ENCODE measurements at regions not wholly inside any gene's neighbourhood (a gene's known extent, or its start where the extent isn't known, plus 50 kb on each side); places are given as distances from the start of the nearest gene placed in this dataset.
"Not testable (repeated sequence)": the region's sequence is repeated elsewhere in the genome, so short reads cannot be mapped to it uniquely, and the experiment has no call there.

DNA sequence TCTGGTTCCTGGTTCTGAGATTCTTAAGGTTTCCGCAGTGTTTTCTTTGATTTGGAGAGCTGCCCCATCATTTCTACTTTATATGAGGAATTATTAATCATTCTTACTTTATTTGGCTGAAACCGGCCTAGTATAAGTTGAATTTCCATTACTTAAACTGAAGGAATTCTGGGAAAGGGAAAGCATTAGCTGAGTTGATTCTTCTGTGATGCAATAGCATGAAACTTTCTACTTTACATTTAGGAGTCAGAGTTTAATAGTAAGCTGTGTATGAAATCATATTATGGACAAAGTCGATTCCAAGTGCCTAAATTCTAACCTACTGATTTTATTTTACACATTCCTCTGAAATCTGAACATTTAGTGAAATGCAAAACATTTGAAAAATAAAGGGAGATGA is 1269.7 kb upstream of the ZEB2 start:
- no peak for DNase-seq (ENCODE audit: low read depth in 4 of 4, low spot score in 1 of 4)

DNA sequence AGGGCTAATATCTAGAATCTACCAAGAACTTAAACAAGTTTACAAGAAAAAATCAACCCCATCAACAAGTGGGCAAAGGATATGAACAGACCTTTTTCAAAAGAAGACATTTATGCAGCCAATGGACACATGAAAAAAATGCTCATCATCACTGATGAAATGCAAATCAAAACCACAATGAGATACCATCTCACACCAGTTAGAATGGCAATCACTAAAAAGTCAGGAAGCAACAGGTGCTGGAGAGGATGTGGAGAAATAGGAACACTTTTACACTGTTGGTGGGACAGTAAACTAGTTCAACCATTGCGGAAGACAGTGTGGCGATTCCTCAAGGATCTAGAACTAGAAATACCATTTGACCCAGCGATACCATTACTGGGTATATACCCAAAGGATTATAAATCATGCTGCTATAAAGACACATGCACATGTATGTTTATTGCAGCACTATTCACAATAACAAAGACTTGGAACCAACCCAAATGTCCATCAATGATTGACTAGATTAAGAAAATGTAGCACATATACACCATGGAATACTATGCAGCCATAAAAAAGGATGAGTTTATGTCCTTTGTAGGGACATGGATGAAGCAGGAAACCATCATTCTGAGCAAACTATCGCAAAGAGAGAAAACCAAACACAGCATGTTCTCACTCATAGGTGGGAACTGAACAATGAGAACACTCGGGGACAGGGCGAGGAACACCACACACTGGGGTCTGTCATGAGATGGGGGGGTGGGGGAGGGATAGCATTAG is 1267.9 kb upstream of the ZEB2 start:
- DNase-seq (ENCODE audit: low read depth in 4 of 4, low spot score in 1 of 4): not testable (repeated sequence)

DNA sequence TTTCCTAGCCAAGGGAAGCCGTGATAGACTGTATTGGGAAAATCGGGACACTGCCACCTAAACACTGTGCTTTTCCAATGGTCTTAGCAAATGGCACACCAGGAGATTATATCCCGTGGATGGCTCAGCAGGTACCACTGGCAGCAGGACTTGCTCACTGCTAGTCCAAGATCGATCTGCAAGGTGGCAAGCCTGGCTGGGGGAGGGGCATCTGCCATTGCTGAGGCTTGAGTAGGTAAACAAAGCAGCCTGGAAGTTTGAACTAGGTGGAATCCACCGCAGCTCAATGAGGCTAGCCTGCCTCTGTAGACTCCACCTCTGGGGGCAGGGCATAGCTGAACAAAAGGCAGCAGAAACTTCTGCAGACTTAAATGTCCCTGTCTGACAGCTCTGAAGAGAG is 1262.7 kb upstream of the ZEB2 start:
- DNase-seq (ENCODE audit: low read depth in 4 of 4, low spot score in 1 of 4): not testable (repeated sequence)

DNA sequence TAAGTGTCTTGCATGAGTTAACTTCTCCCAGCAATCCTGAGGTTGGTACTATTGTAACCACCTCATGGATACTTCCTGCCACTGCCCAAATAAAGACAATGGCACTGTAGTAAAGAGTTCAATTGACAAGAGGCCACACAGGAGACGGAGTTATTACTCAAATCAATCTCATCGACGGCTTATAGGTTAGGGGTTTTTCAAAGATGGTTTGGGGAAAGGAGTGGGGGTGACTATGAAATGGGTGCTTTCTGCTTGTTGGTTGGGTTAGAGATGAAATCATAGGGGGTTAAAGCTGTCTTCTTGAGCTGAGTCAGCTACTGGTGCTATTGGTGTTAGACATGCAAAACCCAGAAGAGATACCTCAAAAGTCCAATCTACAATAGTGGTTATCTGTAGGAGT is 1258.0 kb upstream of the ZEB2 start:
- no peak for DNase-seq (ENCODE audit: low read depth in 4 of 4, low spot score in 1 of 4)

DNA sequence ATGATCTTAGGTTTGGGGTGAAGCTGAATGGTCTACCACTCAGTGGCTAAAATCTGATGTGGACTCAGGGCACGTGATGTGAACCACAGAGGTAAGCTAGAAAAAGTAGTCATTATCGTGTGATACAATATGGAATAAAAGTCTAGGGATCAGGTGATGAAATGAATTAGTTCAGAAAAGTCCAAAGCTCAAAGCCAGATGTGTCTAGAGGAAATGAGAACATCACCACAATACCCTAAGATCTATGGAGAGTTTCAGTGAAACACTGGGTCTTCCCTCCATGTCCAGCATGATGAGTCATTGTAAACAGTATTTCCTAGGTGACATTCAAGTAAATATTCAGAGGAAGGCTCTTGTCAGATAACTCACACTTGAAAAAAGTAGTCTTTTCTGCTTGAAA is 1257.4 kb upstream of the ZEB2 start:
- no peak for DNase-seq (ENCODE audit: low read depth in 4 of 4, low spot score in 1 of 4)

DNA sequence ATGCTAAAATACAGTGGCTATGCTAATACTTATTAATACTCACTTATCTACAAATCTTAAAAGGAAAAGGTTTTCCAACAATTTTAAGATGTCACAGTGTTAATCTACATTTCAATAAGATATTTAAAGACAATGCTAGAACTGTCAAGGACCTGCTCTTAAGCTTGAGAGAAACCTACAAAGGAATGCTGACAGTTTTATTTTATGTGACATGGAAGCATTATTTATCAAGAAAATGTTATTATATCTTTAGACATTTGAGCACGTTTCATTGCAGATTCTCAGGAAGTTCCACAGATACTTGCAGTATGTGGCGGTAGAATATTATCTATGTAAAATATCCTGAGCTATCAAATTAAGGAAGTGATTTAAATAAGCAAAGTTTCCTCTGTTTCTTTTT is 1255.7 kb upstream of the ZEB2 start:
- DNase-seq (ENCODE audit: low read depth in 4 of 4, low spot score in 1 of 4): no peak

DNA sequence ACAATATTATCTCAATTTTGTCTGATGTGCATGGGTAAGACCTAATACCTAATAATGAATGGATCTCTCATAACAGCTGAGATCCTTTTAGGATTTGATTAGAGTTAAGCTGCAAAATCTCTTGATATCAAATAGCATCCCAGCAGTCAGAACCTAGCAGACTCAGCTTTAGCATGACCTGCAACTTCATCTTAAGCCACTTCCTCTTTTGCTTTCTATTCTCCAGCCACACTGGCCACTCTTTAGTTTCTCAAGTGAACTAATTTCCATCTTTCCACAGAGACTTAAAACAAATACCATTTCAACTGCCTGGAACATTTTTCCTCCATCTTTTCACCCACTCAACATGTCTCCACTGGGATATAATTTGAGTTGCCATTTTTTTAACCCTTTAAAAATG is 1251.6 kb upstream of the ZEB2 start:
- DNase-seq (ENCODE audit: low read depth in 4 of 4, low spot score in 1 of 4): no peak

DNA sequence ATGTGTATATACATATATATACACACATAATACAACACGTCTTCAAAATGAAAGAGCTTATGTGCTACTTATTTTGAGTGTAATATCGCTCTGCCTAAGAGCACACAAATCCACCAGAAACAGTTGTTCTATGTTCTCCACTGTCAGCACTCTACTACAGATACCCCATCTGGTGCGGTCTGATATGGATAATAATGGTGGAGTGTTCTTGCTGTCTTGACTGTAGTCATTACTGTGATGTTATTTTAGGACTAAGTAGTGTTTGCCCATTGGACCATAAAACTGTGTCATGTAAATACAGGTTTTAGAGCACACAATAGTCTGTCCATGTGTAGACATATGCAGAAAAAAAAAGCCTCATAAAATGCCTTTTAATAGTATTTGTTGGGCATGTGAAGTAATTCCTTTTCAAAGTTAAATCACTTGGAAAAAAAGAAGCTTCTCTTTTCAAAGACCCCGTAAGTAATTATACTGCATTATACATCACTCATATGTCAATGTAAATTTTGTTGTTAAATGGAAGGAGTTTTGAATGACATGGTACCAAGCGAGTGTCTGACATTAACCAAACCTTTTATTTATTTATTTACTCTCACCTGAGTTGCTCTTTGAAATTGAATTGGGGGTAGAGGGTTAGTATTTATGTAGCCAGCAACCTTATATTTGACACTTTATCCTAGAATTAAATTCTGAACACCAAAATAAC is 1249.2 kb upstream of the ZEB2 start:
- DNase-seq (ENCODE audit: low read depth in 4 of 4, low spot score in 1 of 4): no peak

DNA sequence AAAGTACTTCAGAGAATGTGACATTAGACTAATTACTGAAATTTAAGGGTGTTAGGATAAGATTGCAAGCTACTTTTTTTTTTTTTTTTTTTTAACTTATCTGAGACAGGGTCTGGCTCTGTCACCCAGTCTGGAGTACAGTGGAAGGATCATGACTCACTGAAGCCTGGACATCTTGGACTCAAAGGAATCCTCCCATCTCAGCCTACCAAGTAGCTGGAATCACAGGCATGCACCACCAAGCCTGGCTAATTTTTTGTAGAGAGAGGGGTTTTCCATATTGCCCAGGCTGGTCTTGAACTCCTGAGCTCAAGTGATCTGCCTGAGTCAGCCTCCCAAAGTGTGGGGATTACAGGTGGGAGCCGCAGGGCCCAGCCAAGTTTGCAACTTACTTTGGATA is 1246.0 kb upstream of the ZEB2 start:
- no peak for DNase-seq (ENCODE audit: low read depth in 4 of 4, low spot score in 1 of 4)

DNA sequence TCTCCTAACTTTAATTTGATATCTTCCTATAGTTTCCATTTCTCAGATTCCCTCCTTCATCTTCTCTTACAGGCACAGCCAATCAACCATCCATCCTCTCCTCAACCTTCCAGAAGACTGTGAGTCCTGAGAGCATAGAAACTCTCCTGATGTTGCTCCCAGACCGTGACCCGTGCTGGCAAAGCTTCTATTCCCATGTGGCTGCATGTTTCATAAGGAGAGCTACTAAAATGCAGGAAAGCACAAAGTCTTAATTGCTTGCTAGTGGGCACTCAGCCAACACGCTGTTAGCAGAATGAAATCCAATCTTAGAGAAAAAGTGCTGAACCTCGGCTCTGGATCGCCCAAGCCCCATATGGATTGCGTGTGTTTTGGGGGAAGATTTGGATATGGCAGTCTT is 1244.7 kb upstream of the ZEB2 start:
- no peak for DNase-seq (ENCODE audit: low read depth in 4 of 4, low spot score in 1 of 4)

DNA sequence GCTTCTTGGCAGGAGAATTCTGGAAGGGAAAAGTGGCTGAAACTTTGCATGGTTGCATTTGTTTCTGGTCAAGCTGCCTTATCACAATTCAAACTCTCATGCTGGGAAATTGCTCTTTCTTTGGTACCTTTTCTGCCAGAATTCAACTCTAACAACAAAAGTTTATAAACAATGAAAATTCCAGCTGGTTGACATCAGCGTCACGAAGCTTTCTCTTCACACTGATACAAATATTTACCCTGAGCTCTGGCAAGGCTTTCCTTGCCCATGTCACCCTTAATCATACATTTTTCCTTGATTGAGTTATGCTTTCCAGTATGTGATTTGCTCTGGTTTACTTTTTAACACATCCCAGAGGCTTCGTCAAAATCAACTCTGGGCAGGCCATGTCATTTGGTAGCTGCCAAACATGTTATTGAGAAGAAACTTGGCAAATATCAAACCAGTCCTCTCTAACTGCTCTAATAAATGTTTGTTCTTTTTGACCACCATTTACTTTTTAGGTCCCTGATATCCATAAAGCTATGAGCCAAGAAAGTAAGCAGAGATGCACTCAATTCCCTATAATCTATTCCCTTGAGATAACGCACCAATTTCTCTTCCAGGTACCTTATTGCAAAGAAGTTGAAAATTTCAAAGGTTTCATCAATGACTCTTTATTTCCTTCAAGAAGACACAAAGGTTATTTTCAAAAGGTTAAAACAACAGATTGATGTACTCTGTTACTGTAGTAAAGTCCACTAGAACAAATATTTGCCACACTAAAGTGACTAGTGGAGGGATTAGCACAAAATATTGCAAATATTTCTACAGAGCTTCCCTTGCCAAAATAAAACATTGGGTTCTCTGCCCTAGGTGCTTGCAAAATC is 1241.1 kb upstream of the ZEB2 start:
- DNase-seq (ENCODE audit: low read depth in 4 of 4, low spot score in 1 of 4): no peak

DNA sequence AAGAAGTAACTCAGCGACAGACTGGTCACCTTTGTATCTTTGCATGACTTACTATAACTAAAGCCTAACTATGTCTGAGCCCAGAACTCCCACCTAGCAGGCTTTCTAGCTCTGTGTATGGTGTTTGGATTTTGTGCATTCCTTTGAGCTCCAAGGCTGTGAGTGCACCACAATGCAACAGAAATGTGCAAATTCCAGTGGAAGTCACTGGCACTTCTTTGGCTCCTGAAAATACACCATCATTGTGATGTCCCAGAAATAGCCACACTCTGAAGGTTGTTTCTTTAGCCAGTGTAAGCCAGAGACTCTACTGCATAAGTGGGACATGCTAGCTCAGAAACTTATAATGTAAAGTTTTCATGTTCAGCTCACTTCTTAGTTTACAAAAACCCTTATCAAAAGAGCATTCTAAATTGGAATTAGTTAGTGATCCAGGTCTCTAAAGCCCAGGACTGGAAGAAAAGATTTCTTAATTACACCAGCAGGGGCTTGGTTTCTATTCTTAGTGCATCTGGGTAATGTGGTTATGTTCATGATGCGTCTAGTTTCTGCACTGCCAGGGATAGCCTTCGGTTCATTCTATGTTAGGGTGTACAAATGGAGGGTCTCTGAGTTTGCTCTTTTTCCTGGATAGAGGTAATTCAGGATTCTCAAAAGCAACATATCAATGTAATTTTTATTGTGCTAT is 1239.5 kb upstream of the ZEB2 start:
- no peak for DNase-seq (ENCODE audit: low read depth in 4 of 4, low spot score in 1 of 4)

DNA sequence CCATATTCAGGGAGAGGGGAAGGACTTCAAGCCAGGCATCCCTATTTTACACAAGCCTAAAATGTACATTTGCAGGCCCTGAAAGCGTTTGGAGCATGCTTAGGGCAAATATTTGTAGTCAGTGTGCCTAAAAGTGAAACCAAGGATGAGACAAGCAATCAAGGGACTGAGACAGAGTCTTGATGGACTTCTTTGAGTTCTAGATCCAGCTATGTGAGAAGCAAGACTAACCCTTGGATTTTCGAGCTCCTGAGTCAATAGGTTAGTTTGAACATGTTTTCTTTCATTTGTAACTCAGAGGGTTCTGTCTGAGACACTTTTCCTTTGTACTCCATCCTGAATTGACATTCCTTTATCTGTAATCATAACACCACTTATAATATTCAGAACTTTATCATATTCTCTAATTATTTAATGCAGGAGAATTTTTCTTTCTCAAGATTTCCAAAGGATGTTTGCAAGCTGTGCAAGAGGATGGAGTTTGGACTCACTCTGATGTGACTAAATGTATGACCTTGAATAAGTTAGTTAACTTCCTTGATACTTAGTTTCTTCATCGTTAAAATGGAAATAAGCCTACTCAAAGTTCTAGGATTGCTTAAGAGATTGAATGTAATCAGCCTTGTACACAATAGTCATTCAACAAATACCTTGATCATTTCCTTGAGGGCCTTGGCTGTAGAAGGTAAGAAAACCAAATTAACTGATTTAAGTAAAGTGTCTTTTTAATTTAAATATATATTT is 1237.8 kb upstream of the ZEB2 start:
- DNase-seq (ENCODE audit: low read depth in 4 of 4, low spot score in 1 of 4): no peak

DNA sequence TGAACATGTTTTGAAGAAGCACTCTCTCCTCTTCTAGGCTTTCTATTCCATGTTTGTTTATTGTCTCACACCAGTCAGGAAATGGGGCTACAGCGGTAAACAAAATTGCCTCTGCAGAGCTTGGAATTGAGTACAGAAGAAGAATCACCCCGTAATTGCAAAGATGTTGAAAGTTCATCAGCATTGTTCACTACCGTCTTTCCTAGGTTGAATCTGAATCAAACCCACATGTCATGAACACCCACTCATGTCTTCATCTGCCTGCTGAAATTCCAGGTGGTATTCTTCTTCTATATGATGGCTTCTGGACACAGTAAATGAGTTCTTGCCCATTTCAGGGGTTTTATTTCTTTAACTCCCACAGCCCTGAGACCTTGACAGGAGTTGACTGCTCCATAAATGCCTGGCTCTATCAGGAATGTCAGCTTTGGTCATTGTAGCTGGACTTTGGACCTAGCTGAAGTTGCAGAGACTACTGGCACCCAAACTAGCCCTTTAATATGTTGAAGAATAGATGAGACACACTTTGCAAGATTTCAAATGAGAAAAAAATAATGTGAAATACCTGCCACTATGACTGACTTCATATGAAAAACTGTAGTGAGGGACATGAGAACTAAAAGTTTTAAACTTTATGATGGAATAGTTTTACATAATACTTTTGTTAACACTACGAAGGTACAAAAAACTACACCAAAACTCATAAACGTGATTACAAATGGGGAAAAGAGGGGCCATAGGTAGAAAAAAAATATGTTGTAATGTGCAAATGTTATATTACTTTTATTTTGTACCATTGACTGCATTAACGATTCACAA is 1235.3 kb upstream of the ZEB2 start:
- DNase-seq (ENCODE audit: low read depth in 4 of 4, low spot score in 1 of 4): no peak

DNA sequence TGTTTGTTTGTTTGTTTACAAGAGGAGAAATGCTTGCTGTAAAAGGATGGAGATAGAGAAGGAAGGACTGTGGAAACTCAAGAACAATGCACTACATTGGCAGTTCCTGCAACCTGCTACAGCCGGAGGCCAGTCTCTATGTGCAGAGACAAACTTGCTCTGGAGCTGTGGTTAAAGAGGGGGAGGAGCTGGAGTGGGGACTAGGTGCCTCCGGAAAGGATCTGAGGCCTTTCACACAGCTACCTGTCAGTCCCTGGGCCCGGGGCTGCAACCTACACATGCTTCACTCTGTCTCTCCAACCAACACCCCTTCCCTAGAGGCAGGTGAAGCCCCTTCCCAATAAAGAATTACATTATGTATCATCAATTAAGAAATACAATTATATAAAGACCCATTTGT is 1234.0 kb upstream of the ZEB2 start:
- DNase-seq (ENCODE audit: low read depth in 4 of 4, low spot score in 1 of 4): no peak

DNA sequence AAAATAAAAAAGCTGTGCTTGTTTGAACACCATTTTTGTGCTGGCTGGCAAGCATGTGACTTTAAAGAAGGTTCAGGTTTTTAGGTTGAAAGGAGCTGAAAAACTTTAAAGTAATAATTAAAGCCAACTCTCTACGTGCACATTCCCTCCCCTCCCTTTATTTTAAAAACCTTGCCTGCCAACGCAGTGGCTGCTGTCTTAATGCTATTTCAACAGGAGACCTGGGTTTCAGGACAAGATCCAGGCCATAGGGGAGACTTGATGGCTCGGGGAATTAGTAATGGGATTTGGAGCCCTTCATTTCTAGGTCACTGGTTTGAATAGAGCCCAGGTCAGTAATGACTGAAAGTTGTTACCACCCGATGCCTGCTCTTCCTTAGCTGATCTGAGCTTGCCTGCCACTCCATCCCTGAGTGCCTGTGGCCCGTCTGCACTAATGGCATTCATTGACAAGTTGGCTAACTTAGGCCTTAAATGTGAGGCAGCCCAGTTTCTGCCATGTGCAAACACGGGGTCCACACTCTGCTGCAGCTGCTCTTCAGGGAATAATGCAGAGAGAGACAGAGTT is 1233.2 kb upstream of the ZEB2 start:
- DNase-seq (ENCODE audit: low read depth in 4 of 4, low spot score in 1 of 4): no peak

DNA sequence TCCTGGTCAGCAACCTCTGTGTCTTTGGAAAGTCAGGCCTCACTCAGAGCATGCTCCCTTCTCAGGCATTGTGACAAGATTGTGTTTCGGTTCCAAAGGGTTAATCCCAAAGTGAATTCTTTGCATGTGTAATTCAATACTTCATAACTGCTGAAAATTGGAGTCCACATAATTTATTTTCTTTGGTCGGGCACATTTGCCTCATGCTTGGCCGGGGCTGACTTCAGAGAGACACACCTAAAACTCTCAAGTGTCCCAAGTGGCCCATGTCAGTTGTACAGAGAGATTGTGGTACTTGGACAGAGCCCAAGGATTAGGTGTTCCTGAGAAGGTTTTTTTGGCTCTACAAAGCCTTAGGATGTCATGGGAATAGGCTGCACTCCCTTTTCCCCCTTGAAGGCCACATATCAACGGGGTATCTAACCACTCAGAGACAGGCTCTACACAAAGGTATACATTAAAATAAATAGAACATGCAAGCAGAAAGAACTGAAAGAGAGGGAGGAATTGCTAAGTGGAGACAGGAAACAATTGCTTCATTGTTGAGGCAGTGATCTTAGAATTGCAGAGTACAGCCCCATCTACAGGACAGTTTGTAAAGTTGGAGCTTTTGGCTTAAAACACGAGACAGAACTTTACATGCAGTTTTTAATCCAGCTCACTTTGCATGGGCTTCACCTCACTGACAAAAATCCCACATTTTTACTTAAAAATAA is 1232.3 kb upstream of the ZEB2 start:
- DNase-seq (ENCODE audit: low read depth in 4 of 4, low spot score in 1 of 4): no peak

DNA sequence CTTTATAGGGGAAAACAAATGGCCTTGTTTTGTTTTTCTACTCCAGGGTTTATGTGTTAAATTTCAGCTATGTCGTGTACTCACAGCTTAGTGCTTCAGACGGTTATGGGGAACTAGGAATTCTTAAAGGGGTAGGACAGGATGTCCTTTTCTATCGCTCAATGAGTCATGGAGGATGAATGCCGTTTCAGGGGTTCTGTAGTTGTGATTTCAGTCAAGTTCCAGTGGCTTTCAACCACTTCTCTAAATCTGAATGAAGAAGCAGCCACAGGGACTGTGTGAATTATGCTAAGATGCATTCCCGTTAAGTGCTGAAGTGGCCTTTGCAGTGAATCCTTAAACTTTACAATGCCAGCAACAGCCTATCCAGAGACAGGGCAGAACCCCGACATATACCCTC is 1231.7 kb upstream of the ZEB2 start:
- DNase-seq (ENCODE audit: low read depth in 4 of 4, low spot score in 1 of 4): no peak

DNA sequence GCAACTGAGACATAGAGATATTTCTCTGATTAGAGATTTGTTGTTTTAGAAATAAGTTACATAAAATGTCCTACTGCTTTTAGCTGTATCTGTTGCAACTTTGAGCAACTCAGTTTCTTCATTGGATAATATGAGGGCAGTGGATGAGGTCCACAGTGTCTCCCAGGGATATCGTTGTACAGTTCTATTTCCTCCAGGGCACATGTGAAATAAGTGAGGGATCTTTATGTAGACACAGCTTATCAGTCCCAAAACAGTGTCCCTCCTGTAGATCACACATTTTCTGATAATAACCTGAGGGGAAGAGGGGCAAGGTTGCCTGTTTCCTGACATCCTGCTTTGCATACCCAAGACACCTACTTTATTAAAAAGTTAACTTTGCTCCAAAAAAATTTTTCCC is 1231.2 kb upstream of the ZEB2 start:
- no peak for DNase-seq (ENCODE audit: low read depth in 4 of 4, low spot score in 1 of 4)

Data from stimulated activated CD4-positive, alpha-beta T cell treated with anti-CD3 and anti-CD28 coated beads, Interleukin-1b, Interleukin-23, amount 100 ng/mL, for 24 hours (primary cell).